Skeletal muscle satellite cell (primary cell): ENCODE measurements at regions not wholly inside any gene's neighbourhood (a gene's known extent, or its start where the extent isn't known, plus 50 kb on each side); places are given as distances from the start of the nearest gene placed in this dataset.

ENCODE experiments used
- H3K27me3 ChIP-seq: 2 replicates; pipeline ENCODE4 v1.7.0; 2013; ENCODE audit warnings: low read length; ENCODE audit not compliant: control insufficient read depth, insufficient read depth
- H3K36me3 ChIP-seq: 2 replicates; pipeline ENCODE4 v1.7.0; 2013; ENCODE audit warnings: mild to moderate bottlenecking, control low read depth, low read length; ENCODE audit not compliant: insufficient read depth
- H3K4me1 ChIP-seq: 2 replicates; pipeline ENCODE4 v1.7.0; 2013; ENCODE audit warnings: low read length; ENCODE audit not compliant: control insufficient read depth, insufficient read depth
- H3K4me2 ChIP-seq: 2 replicates; pipeline ENCODE4 v1.7.0; 2013; ENCODE audit warnings: mild to moderate bottlenecking, low read length
- H3K4me3 ChIP-seq: 2 replicates; pipeline ENCODE4 v1.7.0; 2013; ENCODE audit warnings: low read length
- H3K9ac ChIP-seq: 2 replicates; pipeline ENCODE4 v1.7.0; 2013; ENCODE audit warnings: mild to moderate bottlenecking, low read depth, low read length, moderate library complexity
- H3K9me3 ChIP-seq: replicated peaks from 2 replicates; pipeline ENCODE4 v1.7.0; 2013; ENCODE audit warnings: mild to moderate bottlenecking, control low read depth, low read length

DNA sequence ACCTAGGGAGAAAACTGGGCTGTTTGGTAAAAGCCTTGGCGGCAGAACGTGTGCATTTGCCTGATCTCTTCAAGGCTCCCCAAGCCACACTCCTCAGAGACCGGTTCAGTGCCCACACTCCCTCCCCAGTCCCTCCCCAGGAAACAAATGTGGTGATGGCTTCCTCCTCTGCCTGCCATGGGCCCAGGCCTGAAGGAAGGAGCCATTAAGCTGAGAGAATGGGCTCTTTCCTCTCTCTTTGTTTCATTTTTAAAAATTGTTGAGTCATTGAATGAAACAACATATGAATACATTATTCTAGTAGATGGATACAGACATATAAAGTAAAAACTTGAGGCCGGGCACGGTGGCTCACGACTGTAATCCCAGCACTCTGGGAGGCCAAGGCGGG is 50.6 kb upstream of the YWHAQ start:
- Histone ChIP-seq H3K27me3 (no peaks in the 10 kb centered on the region), H3K4me2 (no peak overlapping the region), H3K36me3 (no peaks in the 10 kb centered on the region), H3K9me3 (no peaks in the 10 kb centered on the region), H3K9ac (no peak overlapping the region), H3K4me1 (peaks cover 2% of the 10 kb centered on the region), H3K4me3 (no peak overlapping the region)

- Histone ChIP-seq H3K4me1 (peaks cover 8% of the 10 kb centered on the region), H3K36me3 (no peaks in the 10 kb centered on the region), H3K4me2 (no peak overlapping the region), H3K9ac (no peak overlapping the region), H3K4me3 (no peak overlapping the region), H3K27me3 (no peaks in the 10 kb centered on the region), H3K9me3 (no peaks in the 10 kb centered on the region)
Observed at GRCh38 chr2:9685637-9686036, 54.8 kb upstream of the YWHAQ start.

DNA sequence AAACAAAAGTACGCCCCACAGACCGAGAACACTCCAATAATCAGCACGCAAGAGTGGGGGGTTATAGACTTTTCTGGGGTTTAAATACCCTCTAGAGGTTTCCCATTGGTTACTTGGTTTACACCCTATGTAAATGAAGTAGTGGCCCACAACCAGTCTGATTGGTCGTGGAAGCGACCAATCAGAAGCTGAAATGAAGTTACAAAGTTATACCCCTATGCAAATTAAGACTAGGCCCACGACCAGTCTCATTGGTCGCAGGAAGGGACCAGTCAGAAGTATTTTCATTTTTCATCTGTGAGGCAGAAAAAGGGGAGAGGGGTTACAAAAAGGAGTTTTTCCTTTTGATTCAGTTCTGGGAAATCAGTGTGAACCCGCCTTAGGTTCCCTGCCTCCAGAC is 55.3 kb upstream of the YWHAQ start:
- no peaks in the 10 kb centered on the region for H3K9me3 ChIP-seq
- H3K4me3 ChIP-seq, result no peak overlapping the region
- peaks cover 8% of the 10 kb centered on the region for H3K4me1 ChIP-seq
- no peak overlapping the region for H3K9ac ChIP-seq
- no peak overlapping the region for H3K4me2 ChIP-seq
- H3K27me3 ChIP-seq, result no peaks in the 10 kb centered on the region
- H3K36me3 ChIP-seq, result no peaks in the 10 kb centered on the region

GRCh38 chr2:9690252-9690651 is 59.5 kb upstream of the YWHAQ start:
- Histone ChIP-seq H3K9ac (no peak overlapping the region), H3K4me1 (peaks cover 24% of the 10 kb centered on the region), H3K4me2 (no peak overlapping the region), H3K9me3 (no peaks in the 10 kb centered on the region), H3K36me3 (no peaks in the 10 kb centered on the region), H3K27me3 (no peaks in the 10 kb centered on the region), H3K4me3 (no peak overlapping the region)

DNA sequence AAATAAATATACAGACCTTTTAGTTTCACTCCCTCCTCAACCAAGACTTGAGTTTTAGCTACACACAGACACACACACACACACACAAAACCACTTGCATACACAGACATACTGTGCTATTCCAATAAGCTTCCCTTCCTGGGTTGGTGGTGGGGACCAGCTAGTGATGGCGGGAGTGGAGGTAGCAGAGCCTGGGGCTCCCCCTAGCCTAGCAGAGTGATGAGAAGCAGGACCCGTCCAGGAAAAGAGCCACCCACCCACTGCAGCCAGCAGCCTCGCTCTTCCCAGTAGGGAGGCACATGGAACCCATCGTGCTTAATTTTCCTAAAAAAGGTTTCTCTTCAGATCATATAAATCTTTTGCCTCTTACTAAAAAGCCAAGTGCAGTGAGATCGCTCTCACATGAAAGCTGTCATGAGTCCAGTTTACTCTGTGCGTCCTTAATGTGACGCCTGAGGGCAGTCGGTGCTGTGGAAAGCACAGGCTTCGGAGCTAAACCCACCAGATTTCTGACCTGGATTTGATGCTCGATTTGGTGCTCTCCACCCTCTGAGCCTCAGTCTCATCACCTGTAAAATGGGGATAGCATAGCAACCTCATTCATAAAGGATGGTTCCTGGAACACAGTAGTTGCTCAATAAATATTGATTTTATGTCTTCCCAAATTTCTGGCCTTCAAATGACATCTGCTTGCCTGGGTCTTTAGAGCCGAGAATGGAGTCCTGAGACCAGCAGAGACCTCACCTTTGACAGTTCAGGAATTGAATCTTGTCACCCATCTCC is 60.1 kb upstream of the YWHAQ start:
- H3K4me3 ChIP-seq, result no peak overlapping the region
- no peak overlapping the region for H3K9ac ChIP-seq
- H3K4me1 ChIP-seq, result peaks cover 24% of the 10 kb centered on the region
- no peaks in the 10 kb centered on the region for H3K9me3 ChIP-seq
- H3K36me3 ChIP-seq, result no peaks in the 10 kb centered on the region
- H3K27me3 ChIP-seq, result no peaks in the 10 kb centered on the region
- no peak overlapping the region for H3K4me2 ChIP-seq

DNA sequence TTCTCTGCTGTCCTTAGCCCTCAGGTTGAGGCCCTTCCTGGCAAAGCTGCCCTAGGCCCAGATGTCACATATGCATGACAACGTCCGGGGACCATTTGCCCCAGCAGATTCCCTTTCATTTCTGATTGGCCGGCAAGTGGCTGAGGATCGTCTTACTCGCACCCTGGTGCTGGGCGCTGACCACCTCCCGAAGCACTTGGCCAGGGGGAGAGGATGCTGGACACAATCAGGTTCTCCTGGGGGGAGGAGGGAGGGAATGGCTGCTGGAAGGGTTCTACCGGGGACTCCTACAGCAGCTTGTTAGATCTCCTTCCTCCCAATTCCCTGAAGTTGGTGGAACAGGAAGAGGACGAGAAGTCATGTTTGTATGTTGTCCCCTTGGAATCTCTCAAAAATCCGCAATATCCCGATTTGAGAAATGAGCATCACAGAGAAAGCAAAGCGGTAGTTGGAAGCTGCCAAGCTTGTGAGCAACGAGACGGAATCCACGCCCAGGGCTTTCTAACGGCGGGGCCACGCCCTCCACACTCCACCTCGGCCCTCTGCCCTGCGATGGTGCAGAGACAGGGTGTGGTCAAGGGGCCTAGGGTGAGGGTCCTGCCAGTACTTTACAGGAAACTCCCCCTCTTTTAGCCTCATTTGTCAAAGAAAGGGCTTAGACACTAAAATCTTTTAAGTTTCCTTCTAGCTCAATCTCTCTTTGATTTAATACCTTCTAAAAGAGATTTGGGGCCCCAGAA is 61.8 kb upstream of the YWHAQ start:
- H3K4me3 ChIP-seq, result peak overlapping the region; percentile 58
- peak overlapping the region; percentile 80 for H3K4me2 ChIP-seq
- H3K4me1 ChIP-seq, result peaks cover 24% of the 10 kb centered on the region
- H3K9me3 ChIP-seq, result no peaks in the 10 kb centered on the region
- H3K9ac ChIP-seq, result peak overlapping the region; percentile 73
- H3K27me3 ChIP-seq, result no peaks in the 10 kb centered on the region
- no peaks in the 10 kb centered on the region for H3K36me3 ChIP-seq

DNA sequence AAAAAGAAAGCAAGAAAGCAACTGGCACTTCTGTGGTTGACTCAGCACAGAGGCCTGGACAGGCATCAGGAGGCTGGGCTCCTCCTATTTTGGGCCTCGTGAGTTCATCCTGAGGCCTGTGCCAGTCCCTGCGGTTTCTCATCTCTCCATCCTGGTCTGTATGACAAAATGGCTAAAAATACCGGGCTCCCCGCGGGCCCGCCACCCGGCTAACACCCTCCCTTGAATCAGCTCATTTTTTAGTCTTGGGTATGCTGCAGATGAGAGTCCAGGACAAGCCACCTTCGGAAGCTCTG is 62.3 kb upstream of the YWHAQ start:
- Histone ChIP-seq H3K4me1 (peaks cover 24% of the 10 kb centered on the region), H3K4me3 (peak overlapping the region; percentile 58), H3K9ac (peak overlapping the region; percentile 73), H3K4me2 (peak overlapping the region; percentile 80), H3K9me3 (no peaks in the 10 kb centered on the region), H3K36me3 (no peaks in the 10 kb centered on the region), H3K27me3 (no peaks in the 10 kb centered on the region)

GRCh38 chr2:9693646-9694045 is 62.8 kb upstream of the YWHAQ start:
- no peak overlapping the region for H3K4me3 ChIP-seq

GRCh38 chr2:9694661-9695234 is 64.0 kb upstream of the YWHAQ start:
- H3K4me1 ChIP-seq, result peaks cover 31% of the 10 kb centered on the region
- no peaks in the 10 kb centered on the region for H3K27me3 ChIP-seq
- H3K9ac ChIP-seq, result no peak overlapping the region
- no peak overlapping the region for H3K4me3 ChIP-seq
- no peaks in the 10 kb centered on the region for H3K9me3 ChIP-seq
- no peaks in the 10 kb centered on the region for H3K36me3 ChIP-seq
- no peak overlapping the region for H3K4me2 ChIP-seq

More at GRCh38 chr2:9693646-9694045, 62.8 kb upstream of the YWHAQ start:
- Histone ChIP-seq H3K4me1 (peaks cover 24% of the 10 kb centered on the region), H3K4me2 (peak overlapping the region; percentile 39), H3K9ac (no peak overlapping the region), H3K36me3 (no peaks in the 10 kb centered on the region), H3K9me3 (no peaks in the 10 kb centered on the region), H3K27me3 (no peaks in the 10 kb centered on the region)

- Histone ChIP-seq H3K27me3 (no peaks in the 10 kb centered on the region), H3K9ac (no peak overlapping the region), H3K36me3 (no peaks in the 10 kb centered on the region), H3K4me1 (peaks cover 25% of the 10 kb centered on the region), H3K4me2 (no peak overlapping the region), H3K9me3 (no peaks in the 10 kb centered on the region), H3K4me3 (no peak overlapping the region)
Observed at GRCh38 chr2:9695941-9696340, 65.1 kb upstream of the YWHAQ start.

DNA sequence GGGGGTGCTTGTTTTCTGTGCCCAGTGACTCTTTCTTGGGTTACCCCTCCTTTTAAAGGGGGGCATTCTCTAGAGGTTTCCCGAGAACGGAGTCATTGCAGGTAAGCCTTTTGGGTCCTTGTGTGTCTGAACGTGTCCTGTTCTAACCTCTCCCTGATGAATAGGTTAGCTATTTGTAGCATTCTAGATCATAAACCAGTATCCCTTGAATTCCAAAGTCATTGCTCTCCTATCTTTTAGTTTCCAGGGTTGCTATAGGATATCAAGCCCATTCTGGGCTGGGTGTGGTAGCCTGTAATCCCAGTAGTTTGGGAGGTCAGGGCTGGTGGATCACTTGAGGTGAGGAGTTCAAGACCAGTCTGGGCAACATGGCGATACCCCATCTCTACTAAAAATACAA is 65.9 kb upstream of the YWHAQ start:
- peaks cover 25% of the 10 kb centered on the region for H3K4me1 ChIP-seq
- no peak overlapping the region for H3K4me3 ChIP-seq
- H3K4me2 ChIP-seq, result no peak overlapping the region
- no peaks in the 10 kb centered on the region for H3K36me3 ChIP-seq
- no peaks in the 10 kb centered on the region for H3K9me3 ChIP-seq
- H3K27me3 ChIP-seq, result no peaks in the 10 kb centered on the region
- H3K9ac ChIP-seq, result no peak overlapping the region
